ENCODE measurements at regions not wholly inside any gene's neighbourhood (a gene's known extent, or its start where the extent isn't known, plus 50 kb on each side); places are given as distances from the start of the nearest gene placed in this dataset.

DNA sequence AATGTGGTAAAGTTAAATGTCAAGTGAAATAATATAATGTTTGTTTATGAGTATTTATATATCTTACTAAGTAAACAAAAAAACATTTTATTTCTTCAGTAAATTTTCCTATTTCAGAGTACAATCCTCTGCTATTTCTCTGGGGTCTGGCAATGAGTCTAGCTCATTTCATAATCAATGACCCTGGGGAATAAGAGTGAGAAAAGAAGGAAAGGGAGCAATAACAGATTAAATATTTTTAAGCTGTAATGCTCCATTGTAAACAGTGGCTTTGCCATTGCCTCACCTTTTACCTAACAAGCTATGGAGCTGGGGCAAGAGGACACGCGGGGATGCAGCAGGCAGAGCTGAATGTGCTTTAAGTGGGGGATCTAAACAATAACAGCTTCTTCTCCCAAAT, 1071.9 kb downstream of the FLRT2 start:
- TF ChIP-seq, protein P1, sequence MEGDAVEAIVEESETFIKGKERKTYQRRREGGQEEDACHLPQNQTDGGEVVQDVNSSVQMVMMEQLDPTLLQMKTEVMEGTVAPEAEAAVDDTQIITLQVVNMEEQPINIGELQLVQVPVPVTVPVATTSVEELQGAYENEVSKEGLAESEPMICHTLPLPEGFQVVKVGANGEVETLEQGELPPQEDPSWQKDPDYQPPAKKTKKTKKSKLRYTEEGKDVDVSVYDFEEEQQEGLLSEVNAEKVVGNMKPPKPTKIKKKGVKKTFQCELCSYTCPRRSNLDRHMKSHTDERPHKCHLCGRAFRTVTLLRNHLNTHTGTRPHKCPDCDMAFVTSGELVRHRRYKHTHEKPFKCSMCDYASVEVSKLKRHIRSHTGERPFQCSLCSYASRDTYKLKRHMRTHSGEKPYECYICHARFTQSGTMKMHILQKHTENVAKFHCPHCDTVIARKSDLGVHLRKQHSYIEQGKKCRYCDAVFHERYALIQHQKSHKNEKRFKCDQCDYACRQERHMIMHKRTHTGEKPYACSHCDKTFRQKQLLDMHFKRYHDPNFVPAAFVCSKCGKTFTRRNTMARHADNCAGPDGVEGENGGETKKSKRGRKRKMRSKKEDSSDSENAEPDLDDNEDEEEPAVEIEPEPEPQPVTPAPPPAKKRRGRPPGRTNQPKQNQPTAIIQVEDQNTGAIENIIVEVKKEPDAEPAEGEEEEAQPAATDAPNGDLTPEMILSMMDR (IDR thresholded peaks at IDR 0.05) = no peak
- no peak for TF ChIP-seq POLR2A (IDR thresholded peaks at IDR 0.05)
